Astrocyte of the hippocampus (primary cell): ENCODE measurements at regions not wholly inside any gene's neighbourhood (a gene's known extent, or its start where the extent isn't known, plus 50 kb on each side); places are given as distances from the start of the nearest gene placed in this dataset.

Experiments used
- DNase-seq: peaks from one replicate; pipeline ENCODE4 v3.0.0; 2011; ENCODE audit warnings: low read depth, low spot score

- no peak for DNase-seq
Measured at GRCh38 chr12:90085494-90086274, 377.0 kb upstream of the ATP2B1 start.

- DNase-seq, result no peak
Measured at GRCh38 chr12:90084018-90084417, 375.4 kb upstream of the ATP2B1 start.

DNA sequence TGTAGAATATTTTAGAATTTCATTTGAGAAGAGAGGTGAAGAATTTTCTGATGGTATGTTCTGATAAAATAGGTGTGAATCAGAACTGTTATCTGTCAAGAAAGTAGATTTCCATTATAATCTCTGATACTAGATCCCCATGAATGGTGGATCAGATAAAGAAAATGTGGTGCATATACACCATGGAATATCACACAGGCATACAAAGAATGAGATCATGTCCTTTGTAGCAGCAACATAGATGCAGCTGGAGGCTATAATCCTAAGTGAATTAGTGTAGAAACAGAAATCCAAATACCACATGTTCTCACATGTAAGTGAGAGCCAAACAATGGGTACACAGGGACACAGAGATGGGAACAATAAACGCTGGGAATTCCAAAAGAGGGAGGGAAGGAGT, 372.0 kb upstream of the ATP2B1 start:
- no peak for DNase-seq

DNA sequence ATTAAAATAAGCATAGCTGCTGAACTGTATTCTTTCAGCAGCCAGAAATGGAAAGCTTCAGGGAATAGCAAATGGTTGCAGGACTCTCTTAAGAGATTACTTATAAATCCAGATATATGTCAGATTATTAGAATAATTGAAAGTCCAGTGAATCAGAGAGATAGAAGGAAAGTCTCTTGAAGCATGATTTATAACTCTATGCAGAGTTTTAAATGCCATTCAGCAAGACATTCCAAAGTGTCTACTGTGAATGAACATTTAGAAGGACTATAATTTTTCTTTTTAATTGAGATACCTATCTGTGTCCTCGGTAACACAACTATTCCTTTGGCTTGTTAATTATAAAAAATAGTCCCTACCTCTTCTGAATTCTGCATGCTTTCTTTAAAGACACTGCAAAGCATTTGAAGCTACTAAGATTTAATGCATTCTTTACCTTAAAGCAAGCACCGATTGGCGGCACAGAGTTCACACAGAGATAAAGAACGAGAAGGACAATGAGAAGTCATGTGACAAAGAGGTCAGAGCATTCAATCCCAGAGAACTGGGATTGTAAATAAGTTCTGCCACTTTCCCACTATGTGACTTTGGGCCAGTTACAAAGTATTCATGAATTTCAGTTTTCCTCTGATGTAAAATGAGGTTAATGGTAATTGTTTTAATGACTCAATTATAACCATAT, 371.0 kb upstream of the ATP2B1 start:
- no peak for DNase-seq

DNA sequence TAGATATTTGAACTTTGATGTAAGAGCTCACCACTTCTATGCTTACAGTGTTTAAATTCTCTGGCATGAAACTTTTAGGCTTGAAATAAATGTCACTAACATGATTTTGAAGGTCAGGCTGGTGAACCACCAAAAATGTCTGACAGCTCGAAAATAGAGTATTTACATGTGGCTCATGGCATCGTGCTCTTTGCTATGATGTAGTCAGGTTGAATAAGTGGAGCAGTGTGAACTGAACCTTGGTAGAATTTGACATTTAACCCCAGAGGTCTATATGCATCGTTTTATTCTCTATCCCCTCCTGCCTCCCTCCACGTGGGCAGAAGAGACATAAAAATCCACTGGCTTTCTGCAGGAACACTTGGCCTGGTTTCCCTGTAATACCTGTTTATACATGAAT, 369.7 kb upstream of the ATP2B1 start:
- no peak for DNase-seq

DNA sequence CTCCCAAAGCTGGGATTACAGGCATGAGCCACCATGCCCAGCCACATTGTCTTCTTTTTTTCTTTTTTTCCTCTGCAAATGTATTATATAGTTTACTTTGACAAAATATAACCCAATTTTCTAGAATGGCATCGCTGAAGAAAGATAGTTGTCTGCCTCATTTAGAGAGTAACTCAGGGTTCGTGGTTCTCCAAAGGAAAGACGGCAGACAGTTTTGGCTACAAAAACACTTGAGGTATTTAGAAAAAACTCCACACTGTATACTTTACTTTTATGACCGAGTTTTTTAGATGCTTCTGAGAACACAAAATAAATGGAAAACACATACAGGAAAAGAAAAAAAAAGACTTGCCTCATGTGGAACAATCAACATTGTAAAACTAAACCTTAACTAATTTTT, 369.1 kb upstream of the ATP2B1 start:
- no peak for DNase-seq

DNA sequence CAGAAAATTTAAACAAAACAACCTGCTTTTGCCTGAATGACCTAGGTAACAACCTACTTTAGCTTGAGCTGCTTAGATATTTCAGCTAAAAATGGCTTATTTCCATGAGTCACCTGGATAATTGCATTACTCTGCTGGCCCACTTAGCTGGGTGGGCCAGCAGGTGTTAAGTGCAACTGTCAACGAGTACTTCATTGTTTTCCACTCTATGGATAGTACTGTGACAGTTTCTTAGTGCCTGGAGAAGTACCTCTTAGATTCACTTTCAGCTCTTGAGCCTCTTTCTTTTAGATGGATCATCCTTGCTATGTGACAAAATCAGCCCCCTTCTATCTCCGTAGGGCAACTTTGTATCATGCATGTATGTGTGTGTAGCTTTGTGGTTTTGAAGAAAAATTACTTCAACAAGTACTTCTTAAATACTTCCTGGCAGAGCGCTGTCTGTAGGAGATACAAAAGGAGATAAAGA, 368.2 kb upstream of the ATP2B1 start:
- DNase-seq, result no peak

DNA sequence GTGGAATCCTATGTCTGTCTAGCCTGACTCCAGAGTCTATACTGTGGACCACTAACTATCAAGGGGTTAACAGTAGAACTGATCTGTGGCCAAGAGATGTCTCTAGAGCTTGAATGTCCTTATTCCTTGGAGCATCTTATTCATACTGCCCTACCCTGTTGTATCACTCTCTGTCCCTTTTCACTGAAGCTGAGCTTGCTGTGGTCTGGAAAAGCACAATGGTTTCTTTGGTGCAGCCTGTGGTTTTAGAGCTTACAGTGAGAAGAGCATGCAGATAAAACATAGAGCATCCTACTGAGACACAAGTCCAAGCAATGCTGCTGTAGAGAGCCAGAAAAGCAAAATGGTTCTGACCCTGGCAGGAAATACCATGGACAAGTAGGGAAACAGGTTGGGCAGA, 367.0 kb upstream of the ATP2B1 start:
- no peak for DNase-seq

DNA sequence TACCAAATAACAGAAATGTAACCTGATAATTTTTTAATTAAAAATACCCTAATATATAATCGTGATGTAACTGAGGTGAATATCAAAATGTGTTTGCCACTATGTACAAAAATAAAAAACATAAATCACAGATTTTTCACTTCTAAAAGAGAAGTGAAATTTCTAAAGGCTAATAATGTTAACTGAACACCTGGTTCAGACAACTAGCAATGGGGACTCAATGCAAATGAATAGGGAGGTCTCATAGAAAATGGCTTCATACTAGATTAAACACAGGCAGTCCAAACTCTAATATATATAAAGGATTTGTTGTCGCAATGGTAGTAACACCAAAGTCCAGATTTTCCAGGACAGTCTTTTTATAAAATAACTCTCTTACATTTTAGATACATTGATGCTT, 365.4 kb upstream of the ATP2B1 start:
- DNase-seq, result no peak

DNA sequence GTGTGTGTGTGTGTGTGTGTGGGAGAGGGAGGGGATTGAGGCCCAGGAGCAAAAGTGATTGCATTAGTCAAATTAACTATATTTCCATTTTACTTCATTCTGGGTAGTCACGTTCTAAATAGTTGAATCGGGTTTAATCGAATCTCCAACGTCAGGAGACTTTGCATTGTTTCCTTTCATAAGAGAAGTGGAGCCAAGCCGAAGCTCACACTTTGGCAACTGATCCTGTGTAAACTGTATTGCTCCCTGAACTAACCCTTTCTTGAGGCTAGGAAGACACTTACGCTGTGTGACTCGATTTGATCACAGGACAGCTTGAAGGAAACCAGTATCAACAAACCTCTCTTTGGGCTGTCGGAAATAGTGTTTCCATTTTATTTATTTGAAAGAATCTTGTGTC, 363.4 kb upstream of the ATP2B1 start:
- no peak for DNase-seq

DNA sequence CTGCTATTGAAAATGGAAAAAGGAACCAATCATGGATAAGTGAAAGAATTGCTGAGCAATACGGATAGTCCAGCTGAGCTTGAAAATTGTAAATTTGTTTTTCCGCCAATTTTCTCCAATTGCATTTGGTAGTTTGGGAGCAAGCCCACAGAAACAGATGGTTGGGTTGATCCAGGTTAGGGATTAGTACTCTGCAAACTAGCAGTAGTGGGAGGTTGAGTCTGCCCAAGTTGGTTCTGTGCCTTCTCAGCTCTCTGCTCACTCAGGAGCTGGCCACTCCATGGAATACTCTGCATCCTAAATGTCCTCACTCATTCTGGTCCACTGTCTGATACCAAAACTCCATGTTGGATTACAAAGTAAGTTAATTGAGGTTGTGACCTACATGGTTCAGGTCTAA, 361.1 kb upstream of the ATP2B1 start:
- no peak for DNase-seq

DNA sequence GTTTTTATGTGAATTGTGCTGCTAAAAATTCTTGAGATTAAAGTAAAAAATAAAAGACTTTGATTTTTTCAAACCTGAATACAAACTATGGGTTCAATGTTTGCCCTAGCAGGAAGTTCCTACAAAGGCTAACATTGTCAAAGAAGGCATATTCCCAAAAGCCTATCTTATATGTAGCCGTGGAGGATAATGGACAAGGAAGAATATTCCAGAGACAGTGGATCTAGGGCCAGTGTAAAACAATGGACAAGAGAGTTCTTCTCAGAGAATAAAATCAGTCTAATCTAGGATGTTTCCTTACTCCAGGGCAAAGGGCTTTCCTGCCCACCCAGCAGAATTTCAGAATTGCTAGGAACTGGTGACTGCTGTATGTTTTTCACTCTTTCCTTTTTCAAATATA, 359.2 kb upstream of the ATP2B1 start:
- no peak for DNase-seq

GRCh38 chr12:90064852-90065801, 356.5 kb upstream of the ATP2B1 start:
- no peak for DNase-seq

DNA sequence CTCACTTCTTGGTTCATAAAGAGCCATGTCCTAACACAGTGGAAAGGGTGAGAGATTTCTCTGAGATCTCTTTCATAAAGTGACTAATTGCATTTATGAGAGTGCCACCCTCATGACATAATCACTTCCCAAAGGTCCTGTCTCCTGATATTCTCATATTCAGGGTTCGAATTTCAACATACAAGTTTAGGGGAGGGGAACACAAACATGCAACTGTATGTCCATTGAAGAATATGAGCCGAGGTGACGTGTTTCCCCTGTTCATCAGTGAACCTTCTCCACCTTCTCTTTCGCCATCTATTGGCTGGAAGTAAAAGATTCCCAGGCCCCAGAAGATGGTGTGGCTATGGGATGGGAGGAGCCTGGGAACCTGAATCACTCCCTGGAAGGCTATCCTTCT, 354.2 kb upstream of the ATP2B1 start:
- DNase-seq, result no peak

DNA sequence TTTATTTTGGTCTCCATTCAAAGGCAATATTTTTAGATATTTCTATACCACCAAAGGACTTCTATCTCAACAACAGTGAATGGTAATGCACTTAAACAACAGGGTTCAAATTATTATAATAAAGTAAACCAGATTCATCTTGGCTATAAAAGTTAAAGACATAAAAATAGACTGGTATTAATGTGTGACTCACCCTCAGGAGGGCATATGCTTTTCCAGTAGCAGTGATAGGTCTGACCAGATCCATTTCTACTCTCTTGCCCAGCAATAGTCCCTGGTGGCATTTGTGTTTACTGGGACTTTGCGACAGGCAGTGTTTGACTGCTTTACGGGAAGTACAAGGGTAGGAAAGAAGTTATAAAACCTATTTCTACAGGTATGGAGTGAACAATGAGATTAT, 353.2 kb upstream of the ATP2B1 start:
- no peak for DNase-seq

DNA sequence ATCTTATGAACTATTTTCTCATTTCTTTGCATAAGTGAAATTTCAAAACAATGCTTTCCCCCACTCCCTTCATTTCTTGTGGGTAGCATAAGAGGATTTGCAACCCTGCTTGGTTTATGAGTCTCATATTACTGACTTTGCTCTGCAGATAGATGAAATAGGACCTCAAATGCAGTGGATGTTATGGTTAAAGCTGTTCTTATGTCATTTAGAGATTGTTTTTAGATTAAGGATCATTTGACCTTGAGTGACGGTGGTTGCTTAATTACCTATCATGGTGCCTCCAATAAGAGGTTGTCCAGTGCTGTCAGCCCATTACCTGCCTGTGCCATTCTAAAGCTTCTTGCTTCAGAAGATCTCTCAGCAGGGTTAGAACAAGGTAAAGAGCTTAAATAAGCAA, 351.4 kb upstream of the ATP2B1 start:
- no peak for DNase-seq

DNA sequence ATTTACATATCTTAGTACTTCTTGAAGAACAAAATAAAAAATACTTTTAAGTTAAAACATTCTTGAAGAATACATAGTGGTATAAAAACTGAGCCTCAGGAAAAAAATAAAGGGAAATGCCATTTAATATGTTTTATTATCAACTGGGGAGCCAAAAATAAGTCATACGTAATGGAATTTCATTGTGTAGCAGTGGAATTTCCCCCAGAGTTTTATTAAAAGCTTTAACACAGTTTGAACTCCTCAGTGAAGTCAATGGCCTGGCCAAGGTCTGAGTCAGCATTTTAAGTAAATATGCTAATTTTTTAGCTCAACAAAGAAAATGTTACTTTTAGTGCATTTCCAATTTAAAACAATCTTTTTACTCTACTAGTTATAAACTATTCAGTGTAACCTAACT, 350.1 kb upstream of the ATP2B1 start:
- DNase-seq, result peak; percentile 85

DNA sequence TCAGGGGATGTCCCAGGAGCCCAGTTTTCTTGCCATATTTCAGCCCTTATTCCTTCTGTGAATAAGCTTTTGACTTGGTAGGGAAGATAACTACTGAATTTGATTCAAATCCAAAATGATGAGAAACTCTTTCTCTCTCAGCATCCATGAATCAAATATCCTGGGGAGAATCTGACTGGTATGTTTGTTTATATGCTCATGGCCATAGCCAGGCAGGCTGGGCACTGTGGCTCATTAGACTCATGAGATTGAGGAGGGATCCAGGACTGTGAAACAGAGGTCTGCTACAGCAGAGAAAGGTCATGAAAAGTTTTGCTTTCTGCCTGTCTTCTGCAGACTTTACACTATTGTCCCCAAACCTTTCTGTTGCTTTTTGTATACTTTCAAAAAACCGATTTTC, 346.4 kb upstream of the ATP2B1 start:
- DNase-seq, result no peak

DNA sequence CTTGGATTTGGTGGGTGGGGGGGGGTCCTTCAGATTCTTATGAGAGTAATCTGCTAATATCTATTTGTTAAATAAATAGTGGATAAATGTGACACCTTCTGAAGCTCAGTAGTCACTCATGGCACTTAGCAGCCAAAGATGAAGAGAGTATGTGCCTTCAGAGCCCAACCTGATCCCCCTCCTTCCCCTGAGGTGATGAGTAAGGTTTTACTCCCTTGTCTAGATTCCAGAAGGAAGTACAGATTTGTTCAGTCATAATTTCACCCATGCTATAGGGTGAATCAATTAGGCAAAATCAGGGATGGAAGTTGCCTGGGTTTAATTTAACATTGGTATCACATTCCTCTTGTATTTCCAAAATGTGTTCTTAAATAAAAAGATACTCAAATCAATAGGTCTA, 340.3 kb upstream of the ATP2B1 start:
- no peak for DNase-seq

GRCh38 chr12:90045559-90045958, 336.9 kb upstream of the ATP2B1 start:
- DNase-seq, result no peak

GRCh38 chr12:90044069-90044468, 335.4 kb upstream of the ATP2B1 start:
- no peak for DNase-seq

GRCh38 chr12:90042920-90043641, 334.4 kb upstream of the ATP2B1 start:
- no peak for DNase-seq
